ENCODE measurements at regions not wholly inside any gene's neighbourhood (a gene's known extent, or its start where the extent isn't known, plus 50 kb on each side); places are given as distances from the start of the nearest gene placed in this dataset.

GRCh38 chr6:158900663-158901312, 81.6 kb upstream of the EZR start (continued):
- TF ChIP-seq ZBTB33 (IDR thresholded peaks at IDR 0.05) (no peak), KLF5 (IDR thresholded peaks at IDR 0.05; ENCODE audit: partially characterized antibody) (no peak)

GRCh38 chr6:158897236-158897635, 78.1 kb upstream of the EZR start:
- WGBS (ENCODE audit: insufficient coverage, insufficient replicate concordance, low lambda C conversion rate, missing lambda C conversion rate) = 88% methylated on average over 4 of the region's 4 CpGs
- Histone ChIP-seq H3K4me2 (ENCODE audit: control insufficient read depth, insufficient read depth) (no peak overlapping the region), H3K36me3 (ENCODE audit: control insufficient read depth in 2 of 2, insufficient read depth in 2 of 2, low read length in 1 of 2) (no peaks in the 10 kb centered on the region), H3K4me3 (no peak overlapping the region), H4K20me1 (ENCODE audit: control insufficient read depth, insufficient read depth) (no peaks in the 10 kb centered on the region), H3K79me2 (ENCODE audit: control insufficient read depth, insufficient read depth, low read length) (no peaks in the 10 kb centered on the region), H3K9me3 (replicated peaks; ENCODE audit: control insufficient read depth, insufficient read depth, low read length) (no peaks in the 10 kb centered on the region), H3K4me1 (ENCODE audit: control insufficient read depth, insufficient read depth, low read length) (no peaks in the 10 kb centered on the region), H3K27me3 (replicated peaks in 1 of 2; ENCODE audit: control insufficient read depth in 2 of 2, insufficient read depth in 2 of 2, low read length in 1 of 2) (no peaks in the 10 kb centered on the region), H3K9ac (ENCODE audit: control insufficient read depth, insufficient read depth, low read length) (no peak overlapping the region), H3K27ac (ENCODE audit: control insufficient read depth, insufficient read depth) (no peak overlapping the region), H2AFZ (ENCODE audit: control insufficient read depth, low read depth, low read length) (no peak overlapping the region)
- ATAC-seq (no peak), FAIRE-seq (no peak), DNase-seq (ENCODE audit: low read depth, low spot score) (no peak)
- ChIA-PET RAD21 (ENCODE audit: unreplicated experiment) (no interaction called here), SMC1A (ENCODE audit: uncharacterized antibody, unreplicated experiment) (no interaction called here), CTCF (no interaction called here), POLR2A (no interaction called here)
- BruUV-seq (replicated peaks) = no TSS peak
- intact Hi-C loops (cut with micrococcal nuclease; ENCODE audit: unreplicated experiment) = no loop called here
- TF ChIP-seq RFX5 (IDR thresholded peaks at IDR 0.05; ENCODE audit: low read depth, low read length) = no peak
- no peak for TF ChIP-seq RBBP5 (conservative IDR thresholded peaks at IDR 0.05)
- no peak for TF ChIP-seq STAT1 (conservative IDR thresholded peaks at IDR 0.05)
- TF ChIP-seq NR2C1 (IDR thresholded peaks at IDR 0.05) = no peak
- TF ChIP-seq NFYB (IDR thresholded peaks at IDR 0.05; ENCODE audit: insufficient read depth, low read depth, low read length) = no peak
- no peak for TF ChIP-seq ZBTB11 (CRISPR knock-in tag; IDR thresholded peaks at IDR 0.05)
- TF ChIP-seq ETV6 (conservative IDR thresholded peaks at IDR 0.05 in 1 of 2, IDR thresholded peaks at IDR 0.05 in 1 of 2; ENCODE audit: borderline replicate concordance in 1 of 2, low read depth in 1 of 2) = no peak
- no peak for TF ChIP-seq EGR1 (IDR thresholded peaks at IDR 0.05; ENCODE audit: borderline replicate concordance in 1 of 2, low read depth in 2 of 2, low read length in 2 of 2)
- TF ChIP-seq PAX5 (IDR thresholded peaks at IDR 0.05; ENCODE audit: borderline replicate concordance, low read depth, low read length) = no peak
- no peak for TF ChIP-seq ATF2 (IDR thresholded peaks at IDR 0.05; ENCODE audit: low read length)
- TF ChIP-seq MTA2 (IDR thresholded peaks at IDR 0.05; ENCODE audit: low read depth) = no peak
- TF ChIP-seq BCL3 (IDR thresholded peaks at IDR 0.05; ENCODE audit: borderline replicate concordance, insufficient read depth, low read depth, low read length, poor library complexity, severe bottlenecking) = no peak
- no peak for TF ChIP-seq SMARCA5 (IDR thresholded peaks at IDR 0.05)
- in situ Hi-C loops (cut with MboI) = no loop called here
